ENCODE measurements at regions not wholly inside any gene's neighbourhood (a gene's known extent, or its start where the extent isn't known, plus 50 kb on each side); places are given as distances from the start of the nearest gene placed in this dataset.
"Not testable (repeated sequence)": the region's sequence is repeated elsewhere in the genome, so short reads cannot be mapped to it uniquely, and the experiment has no call there.

DNA sequence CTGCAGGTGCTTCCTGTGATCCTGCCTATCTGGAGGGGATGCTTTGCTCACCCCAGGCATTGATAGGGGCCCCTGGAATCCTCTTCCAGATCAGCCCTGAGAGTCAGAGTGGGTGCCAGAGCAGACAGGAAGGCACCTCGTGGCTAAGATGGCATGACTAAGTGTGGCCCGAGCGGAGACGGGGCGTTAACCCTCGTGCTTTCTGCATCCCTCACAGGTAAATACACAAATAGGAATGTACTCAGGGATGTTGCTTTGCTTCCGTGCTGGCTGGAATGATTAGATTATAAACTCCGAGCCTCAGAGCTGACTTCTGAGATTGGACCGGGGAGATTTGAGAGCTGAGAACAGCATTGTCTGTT lies 312.7 kb upstream of the B3GAT1 start:
- in situ Hi-C loops (cut with MboI; ENCODE audit: low sequenced_read_pairs, unreplicated experiment), result no loop called here
- TF ChIP-seq, protein P1, sequence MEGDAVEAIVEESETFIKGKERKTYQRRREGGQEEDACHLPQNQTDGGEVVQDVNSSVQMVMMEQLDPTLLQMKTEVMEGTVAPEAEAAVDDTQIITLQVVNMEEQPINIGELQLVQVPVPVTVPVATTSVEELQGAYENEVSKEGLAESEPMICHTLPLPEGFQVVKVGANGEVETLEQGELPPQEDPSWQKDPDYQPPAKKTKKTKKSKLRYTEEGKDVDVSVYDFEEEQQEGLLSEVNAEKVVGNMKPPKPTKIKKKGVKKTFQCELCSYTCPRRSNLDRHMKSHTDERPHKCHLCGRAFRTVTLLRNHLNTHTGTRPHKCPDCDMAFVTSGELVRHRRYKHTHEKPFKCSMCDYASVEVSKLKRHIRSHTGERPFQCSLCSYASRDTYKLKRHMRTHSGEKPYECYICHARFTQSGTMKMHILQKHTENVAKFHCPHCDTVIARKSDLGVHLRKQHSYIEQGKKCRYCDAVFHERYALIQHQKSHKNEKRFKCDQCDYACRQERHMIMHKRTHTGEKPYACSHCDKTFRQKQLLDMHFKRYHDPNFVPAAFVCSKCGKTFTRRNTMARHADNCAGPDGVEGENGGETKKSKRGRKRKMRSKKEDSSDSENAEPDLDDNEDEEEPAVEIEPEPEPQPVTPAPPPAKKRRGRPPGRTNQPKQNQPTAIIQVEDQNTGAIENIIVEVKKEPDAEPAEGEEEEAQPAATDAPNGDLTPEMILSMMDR (IDR thresholded peaks at IDR 0.05; ENCODE audit: borderline replicate concordance, control extremely low read depth, extremely low read depth, insufficient read depth, missing control alignments), result no peak
- DNase-seq (ENCODE audit: low spot score), result no peak

DNA sequence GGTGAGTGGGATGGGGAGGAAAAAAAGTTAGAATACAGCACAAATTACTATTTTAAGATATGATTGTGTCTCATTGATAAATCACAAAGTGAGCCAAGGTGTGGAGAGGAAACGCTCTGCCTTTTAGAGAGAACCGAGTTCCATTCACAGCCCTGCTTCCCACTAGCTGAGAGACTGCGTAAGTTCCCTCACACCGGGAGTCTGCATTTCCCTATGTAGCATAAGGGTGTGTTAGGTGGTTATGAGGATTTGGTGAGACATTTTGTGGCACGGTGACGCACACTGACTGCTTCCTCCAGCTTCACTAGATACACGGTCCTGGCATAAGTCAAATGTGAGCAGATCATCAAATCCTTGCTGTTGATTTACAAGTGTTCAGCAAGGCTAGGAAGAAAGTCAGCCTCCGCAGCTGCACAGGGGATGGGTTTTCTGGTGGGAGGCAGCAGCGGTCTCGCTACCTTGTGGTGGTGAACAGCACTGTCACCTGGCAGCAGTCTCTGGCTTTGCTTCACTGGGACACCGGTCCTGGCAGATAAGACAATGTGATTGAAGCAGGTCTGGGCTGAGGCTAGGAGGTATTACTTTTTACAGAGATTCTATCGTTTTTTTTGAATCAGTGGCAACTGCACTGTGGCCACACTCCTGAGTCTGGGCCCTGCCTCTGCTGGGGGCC lies 312.2 kb upstream of the B3GAT1 start:
- in situ Hi-C loops (cut with MboI; ENCODE audit: low sequenced_read_pairs, unreplicated experiment), result no loop called here
- TF ChIP-seq, protein P1 (IDR thresholded peaks at IDR 0.05; ENCODE audit: borderline replicate concordance, control extremely low read depth, extremely low read depth, insufficient read depth, missing control alignments), result no peak
- DNase-seq (ENCODE audit: low spot score), result no peak

DNA sequence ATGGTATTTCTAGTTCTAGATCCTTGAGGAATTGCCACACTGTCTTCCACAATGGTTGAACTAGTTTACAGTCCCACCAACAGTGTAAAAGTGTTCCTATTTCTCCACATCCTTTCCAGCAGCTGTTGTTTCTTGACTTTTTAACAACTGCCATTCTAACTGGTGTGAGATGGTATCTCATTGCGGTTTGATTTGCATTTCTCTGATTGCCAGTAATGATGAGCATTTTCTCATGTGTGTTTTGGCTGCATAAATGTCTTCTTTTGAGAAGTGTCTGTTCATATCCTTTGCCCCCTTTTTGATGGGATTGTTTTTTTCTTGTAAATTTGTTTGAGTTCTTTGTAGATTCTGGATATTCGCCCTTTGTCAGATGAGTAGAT lies 308.6 kb upstream of the B3GAT1 start:
- in situ Hi-C loops (cut with MboI; ENCODE audit: low sequenced_read_pairs, unreplicated experiment); DNase-seq (ENCODE audit: low spot score): not testable (repeated sequence)

DNA sequence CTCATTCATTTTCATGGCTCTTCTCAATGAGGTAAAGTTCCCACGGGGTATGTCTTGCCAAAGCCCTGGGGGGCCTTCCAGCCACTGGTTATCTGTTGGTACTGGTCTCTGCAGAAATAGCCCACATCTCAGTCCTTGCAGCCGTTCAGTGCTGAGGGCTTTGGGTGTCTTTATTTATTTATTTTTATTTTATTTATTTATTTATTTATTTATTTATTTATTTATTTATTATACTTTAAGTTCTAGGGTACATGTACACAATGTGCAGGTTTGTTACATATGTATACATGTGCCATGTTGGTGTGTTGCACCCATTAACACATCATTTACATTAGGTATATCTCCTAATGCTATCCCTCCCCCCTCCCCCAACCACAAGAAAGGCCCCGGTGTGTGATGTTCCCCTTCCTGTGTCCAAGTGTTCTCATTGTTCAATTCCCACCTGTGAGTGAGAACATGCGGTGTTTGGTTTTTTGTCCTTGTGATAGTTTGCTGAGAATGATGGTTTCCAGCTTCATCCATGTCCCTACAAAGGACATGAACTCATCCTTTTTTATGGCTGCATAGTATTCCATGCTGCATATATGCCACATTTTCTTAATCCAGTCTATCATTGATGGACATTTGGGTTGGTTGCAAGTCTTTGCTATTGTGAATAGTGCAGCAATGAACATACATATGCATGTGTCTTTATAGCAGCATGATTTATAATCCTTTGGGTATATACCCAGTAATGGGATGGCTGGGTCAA lies 308.1 kb upstream of the B3GAT1 start:
- DNase-seq (ENCODE audit: low spot score); in situ Hi-C loops (cut with MboI; ENCODE audit: low sequenced_read_pairs, unreplicated experiment): not testable (repeated sequence)

DNA sequence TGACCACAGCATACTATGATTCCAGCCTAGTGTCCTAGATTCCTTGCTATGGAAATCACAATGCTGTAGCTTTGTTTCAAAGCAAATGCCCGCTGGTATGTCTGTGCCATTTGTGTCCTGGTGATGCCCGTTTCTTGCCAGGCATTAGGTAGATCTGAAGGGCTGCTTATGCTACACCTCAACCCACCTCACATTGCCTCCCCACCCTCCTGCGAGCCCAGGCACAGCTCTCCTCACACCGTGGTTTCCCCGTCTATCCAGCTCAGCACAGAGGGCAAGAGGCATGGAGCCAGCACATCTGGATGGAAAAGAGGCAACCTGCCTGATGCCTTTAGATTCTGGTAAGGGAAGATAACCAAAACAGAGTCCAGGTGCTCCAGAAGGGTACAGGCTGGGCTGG lies 307.4 kb upstream of the B3GAT1 start:
- no peak for DNase-seq (ENCODE audit: low spot score)
- TF ChIP-seq, protein P1 (IDR thresholded peaks at IDR 0.05; ENCODE audit: borderline replicate concordance, control extremely low read depth, extremely low read depth, insufficient read depth, missing control alignments), result no peak
- in situ Hi-C loops (cut with MboI; ENCODE audit: low sequenced_read_pairs, unreplicated experiment), result no loop called here

DNA sequence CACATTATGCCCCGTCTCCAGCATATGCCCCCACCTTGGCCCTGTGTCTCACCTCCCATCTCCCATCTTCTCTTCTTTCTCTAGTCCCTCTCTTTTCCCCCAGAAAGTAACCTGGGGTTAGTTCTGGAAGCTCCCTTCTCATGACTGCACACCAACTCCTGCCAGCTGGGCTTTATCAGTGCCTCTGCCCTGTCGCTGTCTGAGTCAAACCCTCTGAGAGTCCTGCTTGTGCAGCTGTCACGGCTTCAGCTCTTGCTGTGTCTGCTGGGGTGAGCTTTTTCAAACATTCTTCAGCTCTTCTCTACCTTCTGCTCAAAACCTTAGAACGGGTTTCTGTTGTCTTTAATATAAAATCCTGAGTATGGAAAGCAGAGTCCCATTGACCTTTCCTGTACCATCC lies 304.5 kb upstream of the B3GAT1 start:
- in situ Hi-C loops (cut with MboI; ENCODE audit: low sequenced_read_pairs, unreplicated experiment), result no loop called here
- TF ChIP-seq, protein P1 (IDR thresholded peaks at IDR 0.05; ENCODE audit: borderline replicate concordance, control extremely low read depth, extremely low read depth, insufficient read depth, missing control alignments), result no peak
- DNase-seq (ENCODE audit: low spot score), result no peak

DNA sequence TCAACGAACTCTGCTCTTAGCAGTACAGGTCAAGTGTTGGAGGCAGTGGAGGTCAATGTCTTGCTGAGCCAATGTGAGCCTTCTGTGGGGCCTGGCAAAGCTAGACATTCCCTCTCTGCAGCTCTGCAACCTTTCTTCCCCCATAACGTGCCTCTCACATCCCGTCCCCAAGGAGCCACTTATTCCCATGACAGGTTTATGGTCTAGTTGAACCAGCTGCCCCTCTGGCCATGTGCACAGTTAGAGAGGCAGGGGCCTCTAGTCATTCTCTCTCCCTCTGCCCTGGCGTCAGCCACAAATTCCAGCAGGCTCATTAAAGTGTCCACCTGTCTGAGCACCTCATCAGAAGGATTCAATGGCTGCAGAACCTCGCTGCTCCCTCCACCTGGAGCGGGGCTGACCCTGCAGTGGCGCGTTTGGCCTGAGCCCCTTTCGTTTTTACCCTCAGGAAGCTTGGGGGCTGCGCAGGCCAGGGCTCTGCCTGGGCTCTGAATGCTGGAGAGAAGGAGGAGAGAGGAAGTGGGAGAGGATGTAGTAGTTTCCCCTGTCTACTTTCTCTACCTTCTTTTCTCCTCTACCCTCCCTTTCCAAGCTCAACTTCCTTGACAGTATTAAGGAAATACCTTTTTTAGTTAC lies 302.1 kb upstream of the B3GAT1 start:
- no peak for DNase-seq (ENCODE audit: low spot score)
- TF ChIP-seq, protein P1 (IDR thresholded peaks at IDR 0.05; ENCODE audit: borderline replicate concordance, control extremely low read depth, extremely low read depth, insufficient read depth, missing control alignments), result no peak
- in situ Hi-C loops (cut with MboI; ENCODE audit: low sequenced_read_pairs, unreplicated experiment), result no loop called here

Measured in GM13976 (cell line).